Endothelial cell of umbilical vein (primary cell): ENCODE measurements at regions not wholly inside any gene's neighbourhood (a gene's known extent, or its start where the extent isn't known, plus 50 kb on each side); places are given as distances from the start of the nearest gene placed in this dataset.

Experiments
- POLR2AphosphoS5 ChIP-seq: IDR thresholded peaks from 2 replicates; pipeline ENCODE4 v1.6.1; 2012; ENCODE audit warnings: low read depth, mild to moderate bottlenecking, control low read depth, low read length, moderate library complexity; ENCODE audit not compliant: insufficient read depth
- TF ChIP-seq, protein P1 (sequence below), 2 donors: IDR thresholded peaks; 1 replicate in 1 of 2; 2 replicates in 1 of 2; pipeline ENCODE4 v1.5.1; 2011; ENCODE audit warnings: low read length in 2 of 2, mild to moderate bottlenecking in 2 of 2, moderate library complexity in 2 of 2, control low read depth in 1 of 2, inconsistent platforms in 1 of 2, low read depth in 1 of 2; ENCODE audit not compliant: insufficient read depth in 1 of 2; ENCODE audit errors: extremely low read depth in 1 of 2

DNA sequence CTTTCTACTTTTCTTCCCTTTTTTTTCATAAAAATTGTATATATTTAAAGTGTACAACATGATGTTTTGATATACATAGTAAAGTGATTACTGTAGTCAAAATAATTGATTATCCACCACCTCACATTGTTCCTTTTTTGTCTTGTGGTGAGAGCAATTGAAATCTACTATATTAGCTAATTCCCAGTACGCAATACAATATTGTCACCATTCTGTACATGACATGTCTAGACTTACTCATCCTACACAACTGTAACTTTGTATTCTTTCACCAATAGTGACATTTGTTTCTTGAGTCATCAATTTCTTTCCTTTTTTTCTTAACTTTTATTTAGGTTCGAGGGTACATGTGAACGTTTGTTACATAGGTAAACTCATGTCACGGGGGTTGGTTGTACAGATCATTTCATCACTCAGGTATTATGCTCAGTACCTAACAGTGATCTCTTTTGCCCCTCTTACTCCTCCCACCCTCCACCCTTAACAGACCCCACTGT is 265.2 kb downstream of the KCNRG start:
- TF ChIP-seq, protein P1, sequence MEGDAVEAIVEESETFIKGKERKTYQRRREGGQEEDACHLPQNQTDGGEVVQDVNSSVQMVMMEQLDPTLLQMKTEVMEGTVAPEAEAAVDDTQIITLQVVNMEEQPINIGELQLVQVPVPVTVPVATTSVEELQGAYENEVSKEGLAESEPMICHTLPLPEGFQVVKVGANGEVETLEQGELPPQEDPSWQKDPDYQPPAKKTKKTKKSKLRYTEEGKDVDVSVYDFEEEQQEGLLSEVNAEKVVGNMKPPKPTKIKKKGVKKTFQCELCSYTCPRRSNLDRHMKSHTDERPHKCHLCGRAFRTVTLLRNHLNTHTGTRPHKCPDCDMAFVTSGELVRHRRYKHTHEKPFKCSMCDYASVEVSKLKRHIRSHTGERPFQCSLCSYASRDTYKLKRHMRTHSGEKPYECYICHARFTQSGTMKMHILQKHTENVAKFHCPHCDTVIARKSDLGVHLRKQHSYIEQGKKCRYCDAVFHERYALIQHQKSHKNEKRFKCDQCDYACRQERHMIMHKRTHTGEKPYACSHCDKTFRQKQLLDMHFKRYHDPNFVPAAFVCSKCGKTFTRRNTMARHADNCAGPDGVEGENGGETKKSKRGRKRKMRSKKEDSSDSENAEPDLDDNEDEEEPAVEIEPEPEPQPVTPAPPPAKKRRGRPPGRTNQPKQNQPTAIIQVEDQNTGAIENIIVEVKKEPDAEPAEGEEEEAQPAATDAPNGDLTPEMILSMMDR (IDR thresholded peaks at IDR 0.05; ENCODE audit: extremely low read depth in 1 of 2, insufficient read depth in 1 of 2, low read depth in 1 of 2, low read length in 2 of 2), result no peak
- TF ChIP-seq POLR2AphosphoS5, result no peak
